AG09309 (cell line): ENCODE measurements at regions not wholly inside any gene's neighbourhood (a gene's known extent, or its start where the extent isn't known, plus 50 kb on each side); places are given as distances from the start of the nearest gene placed in this dataset.
"Not testable (repeated sequence)": the region's sequence is repeated elsewhere in the genome, so short reads cannot be mapped to it uniquely, and the experiment has no call there.

Experiments used
- DNase-seq: peaks from one replicate; pipeline ENCODE4 v3.0.0-alpha.2; 2010; ENCODE audit warnings: low read depth
- H3K4me3 ChIP-seq: 2 replicates; pipeline ENCODE4 v1.5.1; 2011; ENCODE audit warnings: mild to moderate bottlenecking, low read depth, low read length, moderate library complexity; ENCODE audit not compliant: control insufficient read depth
- TF ChIP-seq, protein P1 (sequence below): IDR thresholded peaks from 2 replicates; pipeline ENCODE4 v1.5.1; 2011; ENCODE audit warnings: mild to moderate bottlenecking, low read depth, low read length, inconsistent platforms; ENCODE audit not compliant: insufficient read depth, control insufficient read depth; ENCODE audit errors: missing control alignments

- TF ChIP-seq, protein P1, sequence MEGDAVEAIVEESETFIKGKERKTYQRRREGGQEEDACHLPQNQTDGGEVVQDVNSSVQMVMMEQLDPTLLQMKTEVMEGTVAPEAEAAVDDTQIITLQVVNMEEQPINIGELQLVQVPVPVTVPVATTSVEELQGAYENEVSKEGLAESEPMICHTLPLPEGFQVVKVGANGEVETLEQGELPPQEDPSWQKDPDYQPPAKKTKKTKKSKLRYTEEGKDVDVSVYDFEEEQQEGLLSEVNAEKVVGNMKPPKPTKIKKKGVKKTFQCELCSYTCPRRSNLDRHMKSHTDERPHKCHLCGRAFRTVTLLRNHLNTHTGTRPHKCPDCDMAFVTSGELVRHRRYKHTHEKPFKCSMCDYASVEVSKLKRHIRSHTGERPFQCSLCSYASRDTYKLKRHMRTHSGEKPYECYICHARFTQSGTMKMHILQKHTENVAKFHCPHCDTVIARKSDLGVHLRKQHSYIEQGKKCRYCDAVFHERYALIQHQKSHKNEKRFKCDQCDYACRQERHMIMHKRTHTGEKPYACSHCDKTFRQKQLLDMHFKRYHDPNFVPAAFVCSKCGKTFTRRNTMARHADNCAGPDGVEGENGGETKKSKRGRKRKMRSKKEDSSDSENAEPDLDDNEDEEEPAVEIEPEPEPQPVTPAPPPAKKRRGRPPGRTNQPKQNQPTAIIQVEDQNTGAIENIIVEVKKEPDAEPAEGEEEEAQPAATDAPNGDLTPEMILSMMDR, result no peak
Measured at GRCh38 chr20:17825252-17825959, 125.6 kb downstream of the BANF2 start.

DNA sequence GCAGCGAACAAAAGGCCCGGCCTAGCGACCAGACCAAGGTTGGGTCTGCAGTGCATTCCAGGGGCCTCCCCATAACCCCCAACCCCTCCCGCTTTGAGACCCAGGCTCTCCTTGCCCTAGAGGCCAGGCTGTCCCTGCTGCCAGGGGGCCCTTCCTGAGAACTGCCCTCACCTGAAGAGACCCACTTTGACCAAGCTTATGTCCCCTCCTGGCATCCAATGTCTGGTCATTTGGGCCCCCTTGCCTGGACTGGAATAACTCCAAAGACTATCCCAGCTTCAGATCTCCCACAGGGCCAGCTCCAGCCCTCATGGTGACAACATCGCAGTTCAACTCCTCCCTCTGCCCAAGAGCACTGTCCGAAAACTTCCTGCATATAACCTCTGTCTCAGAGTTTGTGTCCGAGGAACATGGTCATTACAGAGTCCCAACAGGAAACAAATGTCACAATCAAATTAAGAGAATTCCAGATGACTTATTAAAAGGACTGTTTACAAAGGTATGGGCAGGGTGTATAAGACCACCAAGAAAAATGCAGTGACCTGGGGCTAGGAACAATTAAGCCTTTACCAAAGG, 125.0 kb downstream of the BANF2 start:
- H3K4me3 ChIP-seq, result no peak overlapping the region
- TF ChIP-seq, protein P1, result no peak
- no peak for DNase-seq

More at GRCh38 chr20:17825252-17825959, 125.6 kb downstream of the BANF2 start:
- H3K4me3 ChIP-seq, result no peak overlapping the region
- no peak for DNase-seq

DNA sequence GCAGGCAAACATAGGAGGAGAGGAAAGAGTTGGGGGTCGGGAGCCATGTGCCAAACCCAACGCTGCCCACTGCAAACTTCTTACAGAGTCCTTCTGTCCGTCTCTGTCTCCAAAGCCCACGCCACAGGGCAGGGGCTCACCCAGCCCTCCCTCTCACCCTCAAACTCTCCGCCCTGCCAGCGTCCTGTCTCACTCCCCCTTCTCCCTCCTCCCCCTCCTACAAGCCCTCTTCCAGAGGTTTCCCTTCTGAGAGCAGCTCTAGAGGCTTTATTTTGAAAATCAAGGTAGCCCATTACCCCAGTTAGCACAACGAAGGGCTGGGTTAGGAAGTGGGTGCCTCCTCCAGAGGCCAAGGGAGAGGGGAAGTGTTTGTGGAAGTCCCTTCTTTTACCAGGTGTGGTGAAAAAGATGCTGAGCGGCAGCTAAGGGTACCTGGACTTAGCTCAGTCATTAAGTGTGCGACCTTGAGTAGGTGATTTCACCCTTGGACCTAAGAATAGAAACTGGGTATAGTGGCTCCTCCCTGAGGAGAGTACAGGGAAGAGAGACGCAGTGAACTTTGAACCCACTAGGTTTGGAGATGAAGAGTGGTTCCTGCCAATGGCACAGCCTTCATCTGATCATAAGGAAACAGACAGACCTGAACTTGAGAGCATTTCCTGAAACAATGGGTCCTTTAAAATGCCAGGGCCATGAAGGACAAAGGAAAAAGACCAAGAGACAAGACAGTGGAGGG, 123.8 kb downstream of the BANF2 start:
- no peak overlapping the region for H3K4me3 ChIP-seq
- no peak for DNase-seq
- TF ChIP-seq, protein P1, result no peak

DNA sequence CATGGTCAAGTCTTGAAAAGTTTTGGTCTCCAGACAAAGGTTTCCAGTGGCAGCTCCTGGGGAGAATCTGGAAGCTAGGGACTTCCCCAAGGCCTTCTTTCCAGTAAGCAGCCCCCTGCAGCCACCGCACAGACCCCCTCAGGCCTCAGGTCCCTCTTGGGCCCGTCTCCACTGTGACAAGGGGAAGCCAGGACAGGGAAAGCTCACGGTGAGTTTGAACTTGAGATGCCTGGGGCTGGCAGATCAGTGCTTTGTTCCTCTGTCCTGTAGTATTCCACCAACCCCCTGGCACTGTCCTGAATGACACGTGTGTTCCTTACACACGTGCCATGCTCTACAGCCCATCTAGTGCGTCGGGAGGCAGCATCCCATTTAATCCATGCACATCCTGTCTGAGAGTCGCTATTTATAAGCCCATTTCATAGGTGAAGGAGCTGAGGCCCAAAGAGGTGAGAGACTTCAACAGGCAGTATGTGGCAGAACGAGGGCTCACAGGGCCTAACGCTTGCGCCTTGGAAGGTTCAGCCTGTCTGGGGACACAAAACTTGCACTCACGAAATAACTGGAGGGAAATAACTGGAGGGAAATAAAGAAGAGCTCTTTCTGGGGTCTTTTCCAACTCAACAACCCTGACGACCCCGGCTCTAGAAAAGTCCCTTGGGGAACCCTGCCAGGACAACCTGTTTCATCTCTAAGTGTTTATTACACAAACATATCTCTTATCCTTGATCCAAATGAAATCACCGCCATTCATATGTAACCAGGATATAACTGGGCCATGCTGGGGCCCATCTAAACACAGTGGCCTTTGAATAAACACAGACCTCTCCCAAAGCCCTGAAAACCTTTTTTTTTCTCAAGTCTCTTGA, 123.0 kb downstream of the BANF2 start:
- TF ChIP-seq, protein P1, result no peak
- no peak overlapping the region for H3K4me3 ChIP-seq
- DNase-seq, result no peak

GRCh38 chr20:17822039-17822438, 122.3 kb downstream of the BANF2 start:
- TF ChIP-seq, protein P1, result no peak
- DNase-seq, result peak; percentile 59
- H3K4me3 ChIP-seq, result no peak overlapping the region

DNA sequence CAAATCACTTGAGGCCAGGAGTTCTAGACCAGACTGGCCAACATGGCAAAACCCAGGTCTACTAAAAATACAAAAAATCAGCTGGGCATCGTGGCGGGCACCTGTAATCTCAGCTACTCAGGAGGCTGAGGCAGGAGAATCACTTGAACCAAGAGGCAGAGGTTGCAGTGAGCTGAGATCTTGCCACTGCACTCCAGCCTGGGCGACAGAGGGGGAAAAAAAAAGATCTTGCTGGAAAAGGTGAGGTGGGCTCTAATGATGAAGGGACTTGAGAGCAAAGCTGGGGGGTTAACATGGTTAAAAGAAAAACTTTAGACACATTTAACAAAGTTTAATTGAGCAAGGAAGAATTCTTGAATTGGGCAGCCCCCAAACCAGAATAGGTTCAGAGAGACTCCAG, 121.8 kb downstream of the BANF2 start:
- H3K4me3 ChIP-seq, DNase-seq: not testable (repeated sequence)
